Activated effector memory CD4-positive, alpha-beta T cell treated with Interleukin-2 at 50 U/mL for 16 hours (primary cell): ENCODE measurements at regions not wholly inside any gene's neighbourhood (a gene's known extent, or its start where the extent isn't known, plus 50 kb on each side); places are given as distances from the start of the nearest gene placed in this dataset.

Experiments used
- DNase-seq: peaks from one replicate; pipeline ENCODE4 v3.0.0-alpha.2; 2020

GRCh38 chr21:43347461-43348169 lies 79.3 kb downstream of the SIK1 start:
- no peak for DNase-seq

GRCh38 chr21:43346551-43346950 lies 80.4 kb downstream of the SIK1 start:
- DNase-seq: no peak

GRCh38 chr21:43345746-43346409 lies 81.1 kb downstream of the SIK1 start:
- no peak for DNase-seq

- no peak for DNase-seq
Observed at GRCh38 chr21:43345046-43345745, 81.7 kb downstream of the SIK1 start.

GRCh38 chr21:43343992-43344886 lies 82.7 kb downstream of the SIK1 start:
- DNase-seq: no peak

- DNase-seq: no peak
Observed at GRCh38 chr21:43343095-43343991, 83.6 kb downstream of the SIK1 start.

GRCh38 chr21:43342301-43342881 lies 84.5 kb downstream of the SIK1 start:
- no peak for DNase-seq

- DNase-seq: no peak
Observed at GRCh38 chr21:43341378-43342161, 85.4 kb downstream of the SIK1 start.

- DNase-seq: no peak
Observed at GRCh38 chr21:43340491-43341377, 86.2 kb downstream of the SIK1 start.

GRCh38 chr21:43339668-43340067 lies 87.3 kb downstream of the SIK1 start:
- no peak for DNase-seq

GRCh38 chr21:43338951-43339350 lies 88.0 kb downstream of the SIK1 start:
- no peak for DNase-seq

GRCh38 chr21:43337901-43338655 lies 88.9 kb downstream of the SIK1 start:
- no peak for DNase-seq

GRCh38 chr21:43335119-43335518 lies 91.8 kb downstream of the SIK1 start:
- DNase-seq: no peak

GRCh38 chr21:43334214-43334958 lies 92.5 kb downstream of the SIK1 start:
- DNase-seq: no peak

GRCh38 chr21:43333298-43334062 lies 93.5 kb downstream of the SIK1 start:
- DNase-seq: no peak

- DNase-seq: no peak
Observed at GRCh38 chr21:43332861-43333297, 94.1 kb downstream of the SIK1 start.
